ENCODE measurements at regions not wholly inside any gene's neighbourhood (a gene's known extent, or its start where the extent isn't known, plus 50 kb on each side); places are given as distances from the start of the nearest gene placed in this dataset.
"Not testable (repeated sequence)": the region's sequence is repeated elsewhere in the genome, so short reads cannot be mapped to it uniquely, and the experiment has no call there.

DNA sequence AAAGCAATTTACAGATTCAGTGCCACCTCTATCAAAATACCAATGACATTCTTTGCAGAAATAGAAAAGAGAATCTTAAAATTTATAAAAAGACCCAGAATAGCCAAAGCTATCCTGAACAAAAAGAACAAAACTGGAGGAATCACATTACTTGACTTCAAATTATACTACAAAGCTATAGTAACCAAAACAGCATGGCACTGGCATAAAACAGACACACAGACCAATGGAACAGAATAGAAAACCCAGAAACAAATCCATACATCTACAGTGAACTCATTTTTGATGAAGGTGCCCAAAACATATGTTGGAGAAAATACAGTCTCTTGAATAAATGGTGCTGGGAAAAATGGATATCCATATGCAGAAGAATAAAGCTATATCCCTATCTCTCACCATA lies 578.9 kb upstream of the IL12A start:
- TF ChIP-seq, protein P1, sequence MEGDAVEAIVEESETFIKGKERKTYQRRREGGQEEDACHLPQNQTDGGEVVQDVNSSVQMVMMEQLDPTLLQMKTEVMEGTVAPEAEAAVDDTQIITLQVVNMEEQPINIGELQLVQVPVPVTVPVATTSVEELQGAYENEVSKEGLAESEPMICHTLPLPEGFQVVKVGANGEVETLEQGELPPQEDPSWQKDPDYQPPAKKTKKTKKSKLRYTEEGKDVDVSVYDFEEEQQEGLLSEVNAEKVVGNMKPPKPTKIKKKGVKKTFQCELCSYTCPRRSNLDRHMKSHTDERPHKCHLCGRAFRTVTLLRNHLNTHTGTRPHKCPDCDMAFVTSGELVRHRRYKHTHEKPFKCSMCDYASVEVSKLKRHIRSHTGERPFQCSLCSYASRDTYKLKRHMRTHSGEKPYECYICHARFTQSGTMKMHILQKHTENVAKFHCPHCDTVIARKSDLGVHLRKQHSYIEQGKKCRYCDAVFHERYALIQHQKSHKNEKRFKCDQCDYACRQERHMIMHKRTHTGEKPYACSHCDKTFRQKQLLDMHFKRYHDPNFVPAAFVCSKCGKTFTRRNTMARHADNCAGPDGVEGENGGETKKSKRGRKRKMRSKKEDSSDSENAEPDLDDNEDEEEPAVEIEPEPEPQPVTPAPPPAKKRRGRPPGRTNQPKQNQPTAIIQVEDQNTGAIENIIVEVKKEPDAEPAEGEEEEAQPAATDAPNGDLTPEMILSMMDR (IDR thresholded peaks at IDR 0.05; ENCODE audit: poor library complexity): not testable (repeated sequence)
- not testable (repeated sequence) for TF ChIP-seq EZH2 (IDR thresholded peaks at IDR 0.05; ENCODE audit: borderline replicate concordance)

Measured in hepatocyte (in vitro differentiated cells).